Erythroblast (primary cell): ENCODE measurements at regions not wholly inside any gene's neighbourhood (a gene's known extent, or its start where the extent isn't known, plus 50 kb on each side); places are given as distances from the start of the nearest gene placed in this dataset.

ENCODE experiments used
- DNase-seq, 2 experiments: peaks; one replicate each; lab custom pipeline; 2025; lab: John Stamatoyannopoulos, UW
- GATA1 ChIP-seq: IDR thresholded peaks from 2 replicates; pipeline ENCODE4 v1.6.1; 2011; ENCODE audit warnings: low read depth, mild to moderate bottlenecking, control low read depth, low read length, moderate library complexity
- POLR2A ChIP-seq: IDR thresholded peaks from 2 replicates; pipeline ENCODE4 v1.6.1; 2011; ENCODE audit warnings: mild to moderate bottlenecking, low read length

DNA sequence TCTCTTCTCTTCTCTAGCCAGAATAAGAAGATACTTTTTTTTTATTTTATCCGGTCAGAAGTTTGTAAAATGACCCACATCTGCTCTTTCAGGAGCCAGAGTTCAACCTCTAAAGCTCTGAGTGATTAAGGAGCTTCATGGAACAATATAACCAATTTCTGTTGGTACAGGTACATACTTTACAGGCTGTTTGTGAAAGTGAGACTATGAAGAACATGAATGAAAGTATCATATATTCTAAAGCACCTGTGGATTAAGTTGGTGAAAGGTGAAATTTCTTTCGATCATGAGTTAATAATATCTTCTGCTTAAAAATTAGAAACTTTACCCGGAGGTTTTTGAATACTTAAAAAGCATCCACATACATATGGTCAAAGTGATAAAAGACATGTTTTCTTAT, 65.2 kb downstream of the DMRT2 start:
- TF ChIP-seq POLR2A (no peak), GATA1 (no peak)
- DNase-seq, result no peak

- TF ChIP-seq GATA1 (no peak), POLR2A (no peak)
- no peak for DNase-seq
These were observed 67.3 kb downstream of the DMRT2 start for GRCh38 chr9:1117439-1117838.

- TF ChIP-seq POLR2A (no peak), GATA1 (no peak)
- no peak for DNase-seq
These were observed 70.5 kb downstream of the DMRT2 start for GRCh38 chr9:1120500-1121165.

DNA sequence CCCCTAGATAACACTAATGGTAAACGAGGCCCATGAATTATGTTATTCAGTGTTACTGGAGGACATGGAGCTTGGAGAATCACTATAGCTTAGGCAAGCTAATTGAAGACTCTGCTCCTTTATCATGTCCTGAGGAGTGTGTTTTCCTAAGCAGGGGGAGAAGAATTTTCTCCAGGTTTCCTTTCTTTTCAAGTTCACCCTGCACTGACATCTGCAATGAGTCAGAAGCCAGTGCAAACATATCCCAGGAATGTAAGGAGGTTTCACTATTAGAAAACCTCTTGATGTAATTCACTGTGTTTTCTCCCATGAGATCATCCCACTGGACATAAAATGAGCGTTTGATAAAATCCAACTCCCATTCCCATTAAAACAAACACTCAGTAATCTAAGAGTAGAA, 75.6 kb downstream of the DMRT2 start:
- TF ChIP-seq POLR2A (no peak), GATA1 (no peak)
- no peak for DNase-seq

- DNase-seq, result no peak
- TF ChIP-seq POLR2A, result no peak
- no peak for TF ChIP-seq GATA1
These were observed 77.9 kb downstream of the DMRT2 start for GRCh38 chr9:1128046-1128445.

DNA sequence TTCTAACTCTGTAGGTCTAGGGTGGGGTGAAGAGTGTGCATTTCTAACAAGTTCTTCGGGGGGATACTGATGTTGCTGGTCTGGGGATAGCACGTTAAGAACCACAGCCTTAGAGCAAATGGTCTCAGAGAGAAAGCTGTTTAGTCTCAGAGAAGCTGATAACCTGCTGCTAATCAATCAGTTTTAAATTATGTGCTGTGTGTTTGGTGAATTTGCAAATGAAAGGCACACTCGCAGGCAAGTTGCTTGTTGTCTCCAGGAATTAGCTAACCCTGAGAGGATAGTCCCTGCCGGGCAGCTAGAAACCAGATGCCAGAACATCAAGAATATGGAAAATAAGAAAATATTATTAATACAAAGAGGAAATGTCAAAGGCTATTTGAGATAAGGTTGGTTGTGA, 79.2 kb downstream of the DMRT2 start:
- no peak for TF ChIP-seq GATA1
- no peak for TF ChIP-seq POLR2A

DNA sequence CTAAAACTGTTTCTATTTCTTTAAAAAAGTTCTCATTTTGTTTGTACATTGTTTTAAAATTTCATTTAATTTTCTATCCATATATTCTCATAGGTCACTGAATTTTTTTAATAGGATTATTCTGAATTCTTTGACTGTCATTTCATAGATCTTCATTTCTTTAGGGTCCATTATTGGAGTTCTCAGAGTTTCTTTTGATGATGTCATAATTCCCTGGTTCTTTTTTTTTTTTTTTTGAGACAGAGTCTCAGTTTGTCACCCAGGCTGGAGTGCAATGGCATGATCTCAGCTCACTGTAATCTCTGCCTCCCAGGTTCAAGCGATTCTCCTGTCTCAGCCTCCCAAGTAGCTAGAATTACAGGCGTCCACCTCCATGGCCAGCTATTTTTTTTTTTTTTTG, 89.9 kb downstream of the DMRT2 start:
- DNase-seq, result no peak
- TF ChIP-seq GATA1, result no peak
- TF ChIP-seq POLR2A, result no peak

More for the DNA sequence above, 79.2 kb downstream of the DMRT2 start:
- no peak for DNase-seq

- no peak for DNase-seq
- TF ChIP-seq POLR2A (no peak), GATA1 (no peak)
These were observed 101.5 kb downstream of the DMRT2 start for GRCh38 chr9:1151691-1152090.

GRCh38 chr9:1152171-1152570, 102.0 kb downstream of the DMRT2 start:
- TF ChIP-seq GATA1 (no peak), POLR2A (no peak)
- no peak for DNase-seq

- DNase-seq, result no peak
- no peak for TF ChIP-seq POLR2A
- no peak for TF ChIP-seq GATA1
These were observed 104.6 kb downstream of the DMRT2 start for GRCh38 chr9:1154739-1155138.

GRCh38 chr9:1155602-1156001, 105.4 kb downstream of the DMRT2 start:
- no peak for TF ChIP-seq POLR2A

GRCh38 chr9:1156794-1157550, 106.8 kb downstream of the DMRT2 start:
- TF ChIP-seq GATA1 (no peak), POLR2A (no peak)
- DNase-seq, result no peak

More at GRCh38 chr9:1155602-1156001, 105.4 kb downstream of the DMRT2 start:
- no peak for DNase-seq

- no peak for TF ChIP-seq GATA1
- no peak for DNase-seq
These were observed 107.7 kb downstream of the DMRT2 start for GRCh38 chr9:1157836-1158235.

- TF ChIP-seq POLR2A, result no peak
- DNase-seq, result no peak
These were observed 120.8 kb downstream of the DMRT2 start for GRCh38 chr9:1170918-1171317.

- no peak for DNase-seq
- no peak for TF ChIP-seq POLR2A
- no peak for TF ChIP-seq GATA1
These were observed 121.4 kb downstream of the DMRT2 start for GRCh38 chr9:1171546-1171945.

- TF ChIP-seq POLR2A, result no peak
- no peak for DNase-seq
These were observed 123.1 kb downstream of the DMRT2 start for GRCh38 chr9:1173211-1173610.
